GM21717 (cell line): ENCODE measurements at regions not wholly inside any gene's neighbourhood (a gene's known extent, or its start where the extent isn't known, plus 50 kb on each side); places are given as distances from the start of the nearest gene placed in this dataset.
"Not testable (repeated sequence)": the region's sequence is repeated elsewhere in the genome, so short reads cannot be mapped to it uniquely, and the experiment has no call there.

Experiments
- ATAC-seq: cut with Tn5 transposase; IDR thresholded peaks from one replicate; pipeline ENCODE4 v1.9.1; 2021; ENCODE audit warnings: mild to moderate bottlenecking, moderate library complexity; ENCODE audit not compliant: unreplicated experiment

DNA sequence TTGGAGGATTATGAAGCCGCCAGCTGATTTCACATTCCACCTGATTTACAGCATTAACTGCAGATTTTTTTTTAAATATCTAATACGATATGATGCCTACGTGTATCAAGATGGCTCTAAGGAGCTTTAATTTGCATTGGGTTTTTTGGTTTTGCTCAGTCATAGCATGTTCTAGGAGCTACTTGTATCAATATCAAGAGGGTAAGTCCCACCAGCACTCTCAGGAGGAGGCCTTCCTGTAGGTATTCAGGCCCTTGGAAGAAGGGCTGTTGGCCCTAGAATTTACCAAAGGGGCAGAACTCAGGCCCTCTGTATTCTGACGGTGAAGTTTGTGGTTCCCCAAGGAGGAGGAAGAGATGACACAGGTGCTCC is 97.2 kb upstream of the IPO5 start:
- peak; percentile 71 for ATAC-seq

DNA sequence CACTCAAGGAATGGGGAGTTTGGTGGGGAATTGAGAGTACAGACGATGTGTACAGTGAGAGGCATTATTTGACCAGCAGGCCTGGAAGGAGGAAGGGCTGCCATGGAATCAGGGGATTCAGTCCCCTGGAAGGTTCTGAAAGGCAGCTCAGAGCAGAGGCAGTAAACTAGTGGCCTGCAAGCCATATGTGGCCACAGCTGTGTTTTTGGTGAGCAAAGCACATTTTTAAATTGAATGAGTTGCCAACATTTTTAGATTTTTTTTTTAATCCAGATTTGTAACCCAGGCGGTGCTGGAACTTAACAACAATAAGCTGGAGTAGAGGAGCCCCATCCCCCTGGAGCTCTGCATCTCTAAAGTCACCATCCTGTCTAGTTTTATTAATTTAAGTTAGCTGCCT is 95.3 kb upstream of the IPO5 start:
- no peak for ATAC-seq

DNA sequence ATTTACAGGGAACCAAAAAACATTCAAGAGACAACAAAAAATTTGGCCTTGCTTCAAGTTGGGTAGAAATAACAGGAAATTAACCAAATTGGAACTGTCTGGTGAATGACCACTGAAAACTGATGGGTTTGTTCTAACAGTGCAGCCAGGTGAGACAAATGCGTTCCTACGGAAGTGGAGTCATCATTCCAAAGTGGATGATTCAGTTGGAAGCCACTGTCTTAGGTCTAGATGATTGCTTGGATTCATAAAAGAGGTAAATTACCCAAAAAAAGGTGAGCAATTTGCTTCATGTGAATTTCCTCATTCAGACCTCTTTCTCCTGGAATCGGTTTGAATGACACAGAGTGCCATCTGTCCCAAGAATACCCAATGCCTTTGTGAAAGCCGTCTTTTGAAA is 87.1 kb upstream of the IPO5 start:
- no peak for ATAC-seq

- ATAC-seq: no peak
Measured at GRCh38 chr13:97866751-97867150, 86.7 kb upstream of the IPO5 start.

GRCh38 chr13:97873398-97873797 is 80.1 kb upstream of the IPO5 start:
- no peak for ATAC-seq

DNA sequence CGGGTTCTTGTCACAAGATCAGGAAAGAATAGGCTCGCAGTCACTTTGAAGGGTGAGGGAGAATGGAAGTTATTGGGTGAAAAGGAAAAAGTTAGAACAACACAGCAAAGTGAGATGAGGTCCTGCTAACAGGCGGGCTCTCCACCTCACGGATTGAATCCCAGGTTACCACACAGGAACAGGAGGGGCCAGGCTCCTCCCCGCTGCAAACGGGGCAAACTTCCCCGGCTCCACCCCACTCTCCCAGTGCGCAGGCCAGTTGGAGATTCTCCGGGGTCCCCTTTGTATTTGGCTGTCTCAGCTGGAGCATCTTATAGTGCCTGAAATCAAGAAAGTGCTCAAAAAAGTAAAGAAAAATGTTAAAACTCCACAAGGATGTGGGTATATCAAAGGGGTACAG is 78.3 kb upstream of the IPO5 start:
- ATAC-seq: no peak

DNA sequence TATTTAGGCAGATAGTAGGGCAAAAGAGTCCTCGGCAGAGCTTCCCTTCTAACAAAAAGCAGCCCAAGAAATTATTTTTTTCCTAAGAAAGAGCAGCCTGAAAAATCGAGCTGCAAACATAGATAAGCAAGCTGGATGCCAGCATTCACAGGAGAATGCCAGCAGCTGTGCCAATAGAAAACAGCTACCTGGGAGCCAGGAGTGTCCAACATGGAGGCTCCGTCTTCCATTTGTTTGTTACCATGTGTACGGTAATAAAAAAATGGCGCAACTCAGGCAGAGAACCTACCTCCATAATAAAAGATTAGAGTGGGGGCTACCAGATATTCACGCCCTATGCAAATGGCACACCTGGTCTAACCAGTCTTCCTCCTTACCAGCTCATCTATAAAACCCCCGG is 77.6 kb upstream of the IPO5 start:
- ATAC-seq: no peak

- ATAC-seq: no peak
Measured at GRCh38 chr13:97878431-97879375, 74.8 kb upstream of the IPO5 start.

DNA sequence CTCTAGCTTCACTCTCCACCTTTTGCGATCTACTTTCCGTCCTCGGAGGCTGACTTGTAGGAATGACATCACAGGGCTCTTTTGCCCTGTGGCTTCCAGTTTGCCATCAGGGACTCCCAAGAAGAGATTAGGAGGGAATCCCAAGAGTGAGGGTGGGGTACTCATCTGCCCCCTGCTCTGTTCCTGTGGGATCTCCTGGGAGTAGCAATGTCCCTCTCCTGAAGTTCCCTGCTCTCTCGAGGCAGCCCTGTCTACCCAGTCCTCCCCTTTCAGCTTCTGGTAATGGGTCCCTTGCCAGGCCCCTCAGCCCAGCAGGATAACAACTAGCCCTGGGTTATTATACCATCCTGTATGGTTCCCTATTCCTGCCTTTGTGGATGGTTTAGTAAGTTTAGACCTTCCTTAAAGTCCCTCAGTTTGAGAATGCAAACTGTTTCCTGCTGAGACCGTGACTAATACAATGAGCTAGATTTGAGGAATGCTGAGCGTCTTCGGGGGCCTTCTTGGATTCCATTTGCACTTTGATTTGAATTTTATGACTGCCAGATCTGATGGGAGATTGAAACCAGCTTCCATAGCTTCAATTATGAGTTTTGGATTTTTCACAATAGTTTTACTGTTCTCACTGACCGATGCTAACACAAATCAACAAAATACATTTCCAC is 73.7 kb upstream of the IPO5 start:
- ATAC-seq: no peak

- no peak for ATAC-seq
Measured at GRCh38 chr13:97880311-97880675, 73.2 kb upstream of the IPO5 start.

DNA sequence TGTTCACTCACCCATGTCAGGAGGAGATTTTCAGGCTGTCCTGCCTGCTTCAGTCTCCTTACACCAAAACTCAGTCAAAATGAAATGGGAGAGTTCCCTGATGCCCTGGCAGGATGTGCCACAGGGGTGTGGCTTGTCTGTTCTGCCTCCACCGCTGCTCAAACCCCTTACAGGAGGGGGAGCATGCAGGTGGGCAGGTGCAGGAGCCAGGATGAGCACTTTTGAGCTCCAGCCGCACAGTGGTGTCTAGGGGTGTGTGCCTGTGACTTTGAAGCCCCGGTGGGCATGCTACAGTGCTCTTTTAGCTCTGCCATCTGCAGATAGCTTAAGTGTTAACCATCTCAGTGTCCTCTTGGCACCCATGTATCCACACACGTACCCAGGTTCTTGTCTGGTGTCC is 71.9 kb upstream of the IPO5 start:
- ATAC-seq: no peak

DNA sequence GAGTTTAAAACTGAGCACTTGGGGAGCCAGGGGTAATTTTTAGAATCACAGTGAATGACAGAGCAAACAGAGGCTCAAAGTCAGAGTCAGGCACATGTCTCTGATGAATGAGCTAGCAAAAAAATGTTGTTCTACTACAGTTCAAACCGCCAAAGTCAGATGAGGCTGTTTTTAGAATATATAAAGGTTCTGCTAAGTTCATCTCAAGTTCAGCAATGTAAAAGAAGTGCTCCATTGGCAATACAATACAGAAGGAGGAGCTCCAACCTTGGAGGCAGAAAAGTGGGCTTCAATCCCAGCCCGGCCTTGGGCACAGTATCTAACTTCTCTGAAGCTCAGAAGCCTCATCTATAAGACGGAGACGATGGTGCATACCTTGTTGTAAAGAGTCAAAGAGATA is 70.1 kb upstream of the IPO5 start:
- no peak for ATAC-seq

DNA sequence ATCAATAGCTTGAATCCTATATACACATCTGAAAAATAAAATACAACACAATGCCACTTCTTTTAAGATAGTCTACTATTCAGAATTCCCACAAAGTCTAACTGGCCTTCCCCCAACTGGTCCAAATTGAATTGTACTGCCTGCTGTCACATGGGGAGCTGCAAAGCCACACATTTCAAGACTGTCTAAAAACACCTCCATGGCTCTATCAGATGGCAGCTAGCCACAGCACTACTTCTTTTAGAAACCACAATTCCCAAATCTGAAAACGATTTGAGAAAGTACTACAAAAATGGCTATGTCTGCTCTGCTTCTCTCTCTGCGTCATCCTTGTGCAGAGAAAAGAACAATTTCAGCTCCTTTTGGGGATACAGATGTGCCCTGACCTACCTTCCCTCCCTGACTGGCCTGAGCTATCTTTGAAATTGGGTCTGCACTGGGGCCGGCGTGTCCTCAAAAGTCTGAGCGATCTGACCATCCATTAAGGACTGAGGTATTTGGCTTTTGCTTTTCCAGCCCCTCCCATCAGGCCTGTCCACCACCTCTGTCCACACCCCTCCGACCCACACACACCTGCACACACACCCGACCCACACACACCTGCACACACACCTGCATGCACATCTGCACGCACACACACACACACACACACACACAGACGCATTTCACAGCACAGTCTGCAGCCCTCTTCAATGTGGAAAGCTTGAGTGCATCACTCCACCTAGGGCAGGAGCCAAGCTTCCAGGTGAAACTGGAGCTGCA is 68.6 kb upstream of the IPO5 start:
- ATAC-seq: no peak

GRCh38 chr13:97885641-97886040 is 67.8 kb upstream of the IPO5 start:
- ATAC-seq: no peak

- ATAC-seq: no peak
Measured at GRCh38 chr13:97889803-97890202, 63.7 kb upstream of the IPO5 start.

- ATAC-seq: no peak
Measured at GRCh38 chr13:97890573-97890972, 62.9 kb upstream of the IPO5 start.

GRCh38 chr13:97891964-97892363 is 61.5 kb upstream of the IPO5 start:
- ATAC-seq: not testable (repeated sequence)

- no peak for ATAC-seq
Measured at GRCh38 chr13:97892717-97893116, 60.8 kb upstream of the IPO5 start.

GRCh38 chr13:97895383-97895782 is 58.1 kb upstream of the IPO5 start:
- no peak for ATAC-seq

DNA sequence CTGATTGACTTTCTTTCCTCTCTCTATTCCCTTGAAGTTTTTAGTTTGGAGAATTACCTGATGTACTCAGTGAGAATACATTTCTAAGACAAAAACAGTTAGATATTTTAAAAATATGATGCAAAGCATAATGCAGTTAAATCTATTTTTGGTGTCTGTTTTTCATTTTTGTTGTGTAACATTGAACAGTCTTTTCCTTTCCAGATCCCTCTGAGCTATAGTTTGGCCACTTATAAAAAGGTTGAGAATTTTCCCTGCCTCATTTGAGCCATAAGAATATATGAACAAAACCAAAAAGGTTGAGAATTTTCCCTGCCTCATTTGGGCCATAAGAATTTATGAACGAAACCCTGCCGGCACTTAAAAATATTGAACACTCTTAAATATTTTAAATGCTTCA is 57.0 kb upstream of the IPO5 start:
- no peak for ATAC-seq

DNA sequence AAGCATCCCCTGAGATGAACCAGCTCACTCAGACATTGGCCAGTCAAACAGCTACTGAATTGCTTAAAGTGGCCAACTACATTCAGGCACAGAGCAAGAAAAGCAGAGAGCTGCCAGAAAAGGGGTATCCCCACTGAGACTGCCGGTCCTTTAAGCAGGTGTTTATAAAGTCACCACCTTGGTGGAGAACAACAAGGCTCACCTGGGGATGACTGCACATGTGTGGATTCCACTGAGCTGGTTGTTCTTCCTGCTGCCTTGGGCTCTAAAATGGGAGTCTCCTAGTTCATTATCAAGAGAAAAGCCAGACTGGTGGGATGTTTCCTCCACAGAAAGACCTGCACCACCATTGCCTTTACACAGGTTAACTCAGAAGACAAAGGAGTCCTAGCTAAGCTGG is 51.8 kb upstream of the IPO5 start:
- no peak for ATAC-seq
